ENCODE measurements at regions not wholly inside any gene's neighbourhood (a gene's known extent, or its start where the extent isn't known, plus 50 kb on each side); places are given as distances from the start of the nearest gene placed in this dataset.

DNA sequence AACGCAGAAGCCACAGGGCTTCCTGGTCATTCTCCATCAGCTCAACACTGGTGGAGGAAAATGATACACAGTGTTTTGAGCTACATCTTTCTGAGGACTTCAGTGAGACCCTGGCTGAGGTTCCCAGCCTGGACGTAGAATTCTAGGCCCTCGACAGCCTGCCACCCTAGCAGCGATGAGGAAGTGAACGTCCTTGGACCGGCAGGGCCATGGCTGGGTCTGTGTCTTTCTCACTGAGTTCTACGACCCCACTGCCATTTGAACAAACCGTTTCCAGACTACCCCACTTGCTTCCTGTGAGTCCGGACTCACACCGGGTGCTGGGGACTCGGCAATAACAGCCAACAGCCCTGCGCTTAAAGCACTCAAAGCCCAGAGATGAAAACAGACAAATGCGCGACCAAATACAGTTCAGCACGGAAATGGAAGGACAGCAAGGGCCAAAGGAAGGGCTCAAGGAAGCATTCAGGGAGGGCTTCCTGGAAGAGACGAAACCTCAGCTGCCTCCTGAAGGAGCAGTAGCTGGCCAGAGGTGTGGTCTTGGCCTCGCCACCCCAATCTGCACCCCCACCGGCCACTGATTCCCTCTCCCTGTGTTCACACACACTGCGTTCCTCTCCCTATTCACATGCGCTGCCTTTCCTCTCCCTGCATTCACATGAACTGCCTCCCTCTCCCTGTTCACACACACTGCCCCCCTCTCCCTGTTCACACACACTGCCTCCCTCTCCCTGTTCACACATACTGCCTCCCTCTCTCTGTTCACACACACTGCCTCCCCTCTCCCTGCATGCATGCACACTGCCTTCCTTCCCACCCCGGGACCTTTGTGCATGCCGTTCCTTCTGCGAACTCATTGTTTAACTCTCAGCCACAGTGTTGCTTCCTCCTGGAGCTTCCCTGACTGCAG lies 136.3 kb upstream of the PRR20G start:
- TF ChIP-seq CTCF (IDR thresholded peaks at IDR 0.05), result no peak
- no peak for TF ChIP-seq POLR2A (IDR thresholded peaks at IDR 0.05)
- TF ChIP-seq POLR2AphosphoS5 (IDR thresholded peaks at IDR 0.05), result no peak

All from breast epithelium (tissue), 3 donors.